ENCODE measurements at regions not wholly inside any gene's neighbourhood (a gene's known extent, or its start where the extent isn't known, plus 50 kb on each side); places are given as distances from the start of the nearest gene placed in this dataset.

DNA sequence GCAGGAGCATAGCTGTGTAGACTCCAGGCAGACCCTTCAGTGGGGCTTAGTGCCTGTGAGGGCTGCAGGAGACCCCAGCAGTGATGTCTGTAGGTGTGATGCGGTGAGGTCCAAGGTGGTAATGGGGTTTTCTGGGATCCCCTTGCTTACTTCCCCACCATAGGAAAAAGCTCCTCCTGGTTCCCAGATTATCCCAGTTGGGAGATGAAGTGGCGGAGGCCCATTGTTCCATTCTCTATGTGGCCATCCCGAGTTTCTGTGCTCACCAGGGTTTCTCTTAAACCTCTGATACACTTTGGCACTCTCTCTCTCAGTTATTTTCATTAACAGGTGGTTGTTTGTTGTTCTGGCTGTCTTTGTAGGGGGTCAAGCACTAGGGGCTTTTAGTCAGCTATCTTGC, 146.7 kb upstream of the IGF1R start:
- DNase-seq (ENCODE audit: low read depth in 1 of 2, low spot score in 1 of 2): no peak
- TF ChIP-seq MYC (IDR thresholded peaks at IDR 0.05; ENCODE audit: borderline replicate concordance, low read length): no peak
- no peak for TF ChIP-seq RCOR1 (IDR thresholded peaks at IDR 0.05; ENCODE audit: low read depth, low read length)
- TF ChIP-seq, protein P1, sequence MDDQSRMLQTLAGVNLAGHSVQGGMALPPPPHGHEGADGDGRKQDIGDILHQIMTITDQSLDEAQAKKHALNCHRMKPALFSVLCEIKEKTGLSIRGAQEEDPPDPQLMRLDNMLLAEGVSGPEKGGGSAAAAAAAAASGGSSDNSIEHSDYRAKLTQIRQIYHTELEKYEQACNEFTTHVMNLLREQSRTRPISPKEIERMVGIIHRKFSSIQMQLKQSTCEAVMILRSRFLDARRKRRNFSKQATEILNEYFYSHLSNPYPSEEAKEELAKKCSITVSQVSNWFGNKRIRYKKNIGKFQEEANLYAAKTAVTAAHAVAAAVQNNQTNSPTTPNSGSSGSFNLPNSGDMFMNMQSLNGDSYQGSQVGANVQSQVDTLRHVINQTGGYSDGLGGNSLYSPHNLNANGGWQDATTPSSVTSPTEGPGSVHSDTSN (IDR thresholded peaks at IDR 0.05): no peak
- TF ChIP-seq HOXB13 (CRISPR knock-in tag; IDR thresholded peaks at IDR 0.05; ENCODE audit: low read depth): no peak
- TF ChIP-seq SREBF2 (IDR thresholded peaks at IDR 0.05): no peak
- TF ChIP-seq JUNB (IDR thresholded peaks at IDR 0.05): no peak
- TF ChIP-seq ZFP36 (IDR thresholded peaks at IDR 0.05; ENCODE audit: borderline replicate concordance, partially characterized antibody): no peak
- TF ChIP-seq, protein P2, sequence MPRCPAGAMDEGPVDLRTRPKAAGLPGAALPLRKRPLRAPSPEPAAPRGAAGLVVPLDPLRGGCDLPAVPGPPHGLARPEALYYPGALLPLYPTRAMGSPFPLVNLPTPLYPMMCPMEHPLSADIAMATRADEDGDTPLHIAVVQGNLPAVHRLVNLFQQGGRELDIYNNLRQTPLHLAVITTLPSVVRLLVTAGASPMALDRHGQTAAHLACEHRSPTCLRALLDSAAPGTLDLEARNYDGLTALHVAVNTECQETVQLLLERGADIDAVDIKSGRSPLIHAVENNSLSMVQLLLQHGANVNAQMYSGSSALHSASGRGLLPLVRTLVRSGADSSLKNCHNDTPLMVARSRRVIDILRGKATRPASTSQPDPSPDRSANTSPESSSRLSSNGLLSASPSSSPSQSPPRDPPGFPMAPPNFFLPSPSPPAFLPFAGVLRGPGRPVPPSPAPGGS (IDR thresholded peaks at IDR 0.05): no peak
- no peak for TF ChIP-seq BHLHE40 (IDR thresholded peaks at IDR 0.05; ENCODE audit: low read depth, low read length)
- no peak for TF ChIP-seq MAFK (IDR thresholded peaks at IDR 0.05; ENCODE audit: partially characterized antibody)
- no peak for TF ChIP-seq POLR2AphosphoS2 (conservative IDR thresholded peaks at IDR 0.05; ENCODE audit: low read length)
- TF ChIP-seq NR3C1 (IDR thresholded peaks at IDR 0.05): no peak
- TF ChIP-seq FOSB (CRISPR knock-in tag; IDR thresholded peaks at IDR 0.05): no peak
- no peak for FAIRE-seq
- WGBS (ENCODE audit: missing lambda C conversion rate): 33% methylated on average over 3 of the region's 3 CpGs
- Histone ChIP-seq H3K9me3 (peaks cover 20% of the 10 kb centered on the region), H3K27ac (no peak overlapping the region), H3K4me3 (no peak overlapping the region), H3K4me1 (0 out of 3 replicates have a peak, but pooled peaks cover 2% of the 10 kb centered on the region), H3K4me2 (no peak overlapping the region)
- ChIA-PET CTCF (interaction anchor here (1.0 to 1.9 kb wide), 5 partner anchors 10 to 575 kb away, joined by 3 to 7 read pairs (median 4); no protein-coding TSS in a partner anchor), POLR2A (no interaction called here)
- no peak for ATAC-seq

DNA sequence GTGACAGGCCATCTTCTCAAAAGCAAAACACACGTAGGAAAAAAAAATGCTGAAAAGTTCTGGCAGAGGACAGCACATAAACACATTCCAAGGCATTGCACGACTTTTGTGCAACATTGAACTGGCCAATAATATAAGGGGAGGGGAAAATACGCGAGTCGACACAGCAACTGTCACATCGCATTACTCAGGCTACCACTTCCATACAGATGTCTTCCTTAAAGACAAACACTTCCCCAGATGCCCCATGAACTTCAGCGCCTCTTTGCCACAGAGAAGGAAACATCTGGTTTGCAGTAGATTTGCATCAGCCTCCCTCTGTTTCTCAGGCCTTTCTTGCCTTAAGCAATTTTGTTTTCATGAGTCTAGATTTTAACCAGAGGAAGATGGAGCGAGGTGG, 144.4 kb upstream of the IGF1R start:
- FAIRE-seq (no peak), DNase-seq (ENCODE audit: low read depth in 1 of 2, low spot score in 1 of 2) (no peak), ATAC-seq (peak in 1 of 2 experiments; percentile 23; a peak in 1 of 6 replicates)
- H3K4me1 ChIP-seq: 0 out of 3 replicates have a peak, but pooled peaks cover 2% of the 10 kb centered on the region
- 36% methylated on average over 8 of the region's 8 CpGs for WGBS (ENCODE audit: missing lambda C conversion rate)
- CTCF ChIA-PET: interaction anchor here (0.6 kb wide), 1 partner anchor 16 kb away, joined by 3 read pairs; no protein-coding TSS in a partner anchor
- H3K9me3 ChIP-seq: peaks cover 18% of the 10 kb centered on the region
- H3K4me2 ChIP-seq: no peak overlapping the region
- no peak overlapping the region for H3K4me3 ChIP-seq
- H3K27ac ChIP-seq: no peak overlapping the region
- TF ChIP-seq KDM1A (IDR thresholded peaks at IDR 0.05; ENCODE audit: low read depth) (no peak), RAD21 (conservative IDR thresholded peaks at IDR 0.05 in 1 of 2, IDR thresholded peaks at IDR 0.05 in 1 of 2) (no peak), NFE2L2 (conservative IDR thresholded peaks at IDR 0.05; ENCODE audit: low read length) (no peak), POLR2AphosphoS2 (conservative IDR thresholded peaks at IDR 0.05; ENCODE audit: low read length) (no peak), RCOR1 (IDR thresholded peaks at IDR 0.05; ENCODE audit: low read depth, low read length) (no peak), FOSB (CRISPR knock-in tag; IDR thresholded peaks at IDR 0.05) (no peak), GATA3 (IDR thresholded peaks at IDR 0.05; ENCODE audit: borderline replicate concordance) (no peak), EHF (CRISPR knock-in tag; IDR thresholded peaks at IDR 0.05) (no peak), SMC3 (IDR thresholded peaks at IDR 0.05) (no peak), MAFK (IDR thresholded peaks at IDR 0.05; ENCODE audit: partially characterized antibody) (no peak), KDM5A (IDR thresholded peaks at IDR 0.05) (no peak), FOXS1 (CRISPR knock-in tag; IDR thresholded peaks at IDR 0.05) (no peak), HOXA7 (CRISPR knock-in tag; IDR thresholded peaks at IDR 0.05) (no peak), MAZ (IDR thresholded peaks at IDR 0.05; ENCODE audit: borderline replicate concordance, low read depth, low read length) (no peak), CHD2 (IDR thresholded peaks at IDR 0.05; ENCODE audit: low read length, partially characterized antibody) (no peak), CHD4 (IDR thresholded peaks at IDR 0.05; ENCODE audit: borderline replicate concordance) (no peak)
- TF ChIP-seq, protein P3, sequence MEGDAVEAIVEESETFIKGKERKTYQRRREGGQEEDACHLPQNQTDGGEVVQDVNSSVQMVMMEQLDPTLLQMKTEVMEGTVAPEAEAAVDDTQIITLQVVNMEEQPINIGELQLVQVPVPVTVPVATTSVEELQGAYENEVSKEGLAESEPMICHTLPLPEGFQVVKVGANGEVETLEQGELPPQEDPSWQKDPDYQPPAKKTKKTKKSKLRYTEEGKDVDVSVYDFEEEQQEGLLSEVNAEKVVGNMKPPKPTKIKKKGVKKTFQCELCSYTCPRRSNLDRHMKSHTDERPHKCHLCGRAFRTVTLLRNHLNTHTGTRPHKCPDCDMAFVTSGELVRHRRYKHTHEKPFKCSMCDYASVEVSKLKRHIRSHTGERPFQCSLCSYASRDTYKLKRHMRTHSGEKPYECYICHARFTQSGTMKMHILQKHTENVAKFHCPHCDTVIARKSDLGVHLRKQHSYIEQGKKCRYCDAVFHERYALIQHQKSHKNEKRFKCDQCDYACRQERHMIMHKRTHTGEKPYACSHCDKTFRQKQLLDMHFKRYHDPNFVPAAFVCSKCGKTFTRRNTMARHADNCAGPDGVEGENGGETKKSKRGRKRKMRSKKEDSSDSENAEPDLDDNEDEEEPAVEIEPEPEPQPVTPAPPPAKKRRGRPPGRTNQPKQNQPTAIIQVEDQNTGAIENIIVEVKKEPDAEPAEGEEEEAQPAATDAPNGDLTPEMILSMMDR (IDR thresholded peaks at IDR 0.05): no peak
- TF ChIP-seq, protein P4, sequence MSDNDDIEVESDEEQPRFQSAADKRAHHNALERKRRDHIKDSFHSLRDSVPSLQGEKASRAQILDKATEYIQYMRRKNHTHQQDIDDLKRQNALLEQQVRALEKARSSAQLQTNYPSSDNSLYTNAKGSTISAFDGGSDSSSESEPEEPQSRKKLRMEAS (IDR thresholded peaks at IDR 0.05): no peak
- POLR2A ChIA-PET: no interaction called here

Data from A549 (cell line).